ENCODE measurements at regions not wholly inside any gene's neighbourhood (a gene's known extent, or its start where the extent isn't known, plus 50 kb on each side); places are given as distances from the start of the nearest gene placed in this dataset.

DNA sequence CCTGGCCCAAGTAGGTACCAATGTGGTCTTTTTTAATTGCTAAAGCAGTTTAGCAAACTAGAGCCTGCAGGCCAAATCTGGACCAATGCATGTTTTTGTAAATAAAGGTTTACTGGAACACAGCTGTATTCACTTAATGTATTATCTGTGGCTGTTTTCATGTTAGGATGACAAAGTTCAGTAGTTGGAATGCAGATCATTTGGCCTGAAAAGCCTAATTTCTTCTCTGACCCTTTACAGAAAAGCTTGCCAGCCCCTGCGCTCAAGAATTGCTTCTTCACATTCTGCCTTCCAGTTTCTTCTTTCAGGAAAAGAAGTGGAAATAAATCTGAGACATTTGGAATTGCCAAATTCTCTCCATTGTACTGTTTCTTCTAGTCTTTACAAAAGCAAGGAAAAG lies 90.0 kb upstream of the MC3R start:
- H4K20me1 ChIP-seq (ENCODE audit: control insufficient read depth, extremely low read depth, insufficient read depth, low read length), result no peaks in the 10 kb centered on the region
- no peak overlapping the region for H3K9ac ChIP-seq (ENCODE audit: insufficient read depth, low read length)
- no peaks in the 10 kb centered on the region for H3K79me2 ChIP-seq (ENCODE audit: control insufficient read depth, insufficient read depth, low read length)
- no peak overlapping the region for H2AFZ ChIP-seq (ENCODE audit: low read length)
- TF ChIP-seq EZH2 (IDR thresholded peaks at IDR 0.05; ENCODE audit: low read length, missing control alignments), result no peak
- no peak for TF ChIP-seq CTCF (conservative IDR thresholded peaks at IDR 0.05 in 1 of 2, IDR thresholded peaks at IDR 0.05 in 1 of 2; ENCODE audit: low read depth in 1 of 2, low read length in 2 of 2)
- H3K27me3 ChIP-seq (ENCODE audit: control insufficient read depth, insufficient read depth, low read length), result no peaks in the 10 kb centered on the region
- H3K36me3 ChIP-seq (ENCODE audit: control insufficient read depth, insufficient read depth, low read length), result no peaks in the 10 kb centered on the region
- no peak overlapping the region for H3K27ac ChIP-seq (ENCODE audit: insufficient read depth, low read length)
- no peak overlapping the region for H3K4me2 ChIP-seq (ENCODE audit: extremely low read depth, insufficient read depth, low read length)
- H3K4me3 ChIP-seq (replicated peaks in 1 of 4; ENCODE audit: control extremely low read depth in 1 of 4, insufficient read depth in 1 of 4, low read depth in 3 of 4, low read length in 4 of 4), result no peak overlapping the region
- H3K9me3 ChIP-seq (ENCODE audit: control insufficient read depth, insufficient read depth, low read depth, low read length), result no peaks in the 10 kb centered on the region
- no peaks in the 10 kb centered on the region for H3K4me1 ChIP-seq (ENCODE audit: control insufficient read depth, extremely low read depth, insufficient read depth, low read length)
- DNase-seq (ENCODE audit: low read depth in 2 of 2), result no peak

- H3K9me3 ChIP-seq (ENCODE audit: control insufficient read depth, insufficient read depth, low read depth, low read length), result no peaks in the 10 kb centered on the region
- H3K36me3 ChIP-seq (ENCODE audit: control insufficient read depth, insufficient read depth, low read length), result no peaks in the 10 kb centered on the region
- H3K27ac ChIP-seq (ENCODE audit: insufficient read depth, low read length), result no peak overlapping the region
- TF ChIP-seq EZH2 (IDR thresholded peaks at IDR 0.05; ENCODE audit: low read length, missing control alignments) (no peak), CTCF (conservative IDR thresholded peaks at IDR 0.05 in 1 of 2, IDR thresholded peaks at IDR 0.05 in 1 of 2; ENCODE audit: low read depth in 1 of 2, low read length in 2 of 2) (no peak)
- no peak overlapping the region for H3K9ac ChIP-seq (ENCODE audit: insufficient read depth, low read length)
- H3K27me3 ChIP-seq (ENCODE audit: control insufficient read depth, insufficient read depth, low read length), result no peaks in the 10 kb centered on the region
- no peaks in the 10 kb centered on the region for H3K4me1 ChIP-seq (ENCODE audit: control insufficient read depth, extremely low read depth, insufficient read depth, low read length)
- H2AFZ ChIP-seq (ENCODE audit: low read length), result no peak overlapping the region
- no peaks in the 10 kb centered on the region for H3K79me2 ChIP-seq (ENCODE audit: control insufficient read depth, insufficient read depth, low read length)
- H4K20me1 ChIP-seq (ENCODE audit: control insufficient read depth, extremely low read depth, insufficient read depth, low read length), result no peaks in the 10 kb centered on the region
- DNase-seq (ENCODE audit: low read depth in 2 of 2), result no peak
- no peak overlapping the region for H3K4me3 ChIP-seq (replicated peaks in 1 of 4; ENCODE audit: control extremely low read depth in 1 of 4, insufficient read depth in 1 of 4, low read depth in 3 of 4, low read length in 4 of 4)
- H3K4me2 ChIP-seq (ENCODE audit: extremely low read depth, insufficient read depth, low read length), result no peak overlapping the region
These were observed 87.6 kb upstream of the MC3R start for GRCh38 chr20:56160956-56161355.

DNA sequence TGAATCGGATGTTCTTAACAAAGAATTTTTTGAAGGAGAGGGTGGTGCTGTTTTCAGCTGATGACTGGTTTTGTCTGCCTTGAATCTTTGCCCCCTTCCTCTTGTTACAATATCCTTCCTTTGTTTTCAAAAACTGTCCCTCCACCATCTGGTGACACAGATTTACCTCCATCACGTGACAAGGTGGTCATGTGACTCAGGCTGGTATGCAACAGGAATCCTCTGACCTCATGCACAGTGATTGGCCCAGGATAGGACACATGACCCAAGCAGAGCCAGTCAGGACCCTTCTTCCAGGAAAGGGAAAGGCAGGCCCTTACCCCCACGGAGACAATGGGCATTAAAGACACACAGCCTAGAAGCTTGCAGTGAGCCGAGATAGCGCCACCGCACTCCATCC lies 84.7 kb upstream of the MC3R start:
- H3K27ac ChIP-seq (ENCODE audit: insufficient read depth, low read length), result no peak overlapping the region
- H3K9me3 ChIP-seq (ENCODE audit: control insufficient read depth, insufficient read depth, low read depth, low read length), result no peaks in the 10 kb centered on the region
- no peaks in the 10 kb centered on the region for H3K27me3 ChIP-seq (ENCODE audit: control insufficient read depth, insufficient read depth, low read length)
- no peak for DNase-seq (ENCODE audit: low read depth in 2 of 2)
- no peak overlapping the region for H2AFZ ChIP-seq (ENCODE audit: low read length)
- H3K9ac ChIP-seq (ENCODE audit: insufficient read depth, low read length), result no peak overlapping the region
- no peaks in the 10 kb centered on the region for H3K79me2 ChIP-seq (ENCODE audit: control insufficient read depth, insufficient read depth, low read length)
- H3K4me3 ChIP-seq (replicated peaks in 1 of 4; ENCODE audit: control extremely low read depth in 1 of 4, insufficient read depth in 1 of 4, low read depth in 3 of 4, low read length in 4 of 4), result no peak overlapping the region
- no peak overlapping the region for H3K4me2 ChIP-seq (ENCODE audit: extremely low read depth, insufficient read depth, low read length)
- H4K20me1 ChIP-seq (ENCODE audit: control insufficient read depth, extremely low read depth, insufficient read depth, low read length), result no peaks in the 10 kb centered on the region
- H3K36me3 ChIP-seq (ENCODE audit: control insufficient read depth, insufficient read depth, low read length), result no peaks in the 10 kb centered on the region
- H3K4me1 ChIP-seq (ENCODE audit: control insufficient read depth, extremely low read depth, insufficient read depth, low read length), result no peaks in the 10 kb centered on the region
- no peak for TF ChIP-seq EZH2 (IDR thresholded peaks at IDR 0.05; ENCODE audit: low read length, missing control alignments)
- TF ChIP-seq CTCF (conservative IDR thresholded peaks at IDR 0.05 in 1 of 2, IDR thresholded peaks at IDR 0.05 in 1 of 2; ENCODE audit: low read depth in 1 of 2, low read length in 2 of 2), result no peak
